ENCODE measurements at regions not wholly inside any gene's neighbourhood (a gene's known extent, or its start where the extent isn't known, plus 50 kb on each side); places are given as distances from the start of the nearest gene placed in this dataset.

DNA sequence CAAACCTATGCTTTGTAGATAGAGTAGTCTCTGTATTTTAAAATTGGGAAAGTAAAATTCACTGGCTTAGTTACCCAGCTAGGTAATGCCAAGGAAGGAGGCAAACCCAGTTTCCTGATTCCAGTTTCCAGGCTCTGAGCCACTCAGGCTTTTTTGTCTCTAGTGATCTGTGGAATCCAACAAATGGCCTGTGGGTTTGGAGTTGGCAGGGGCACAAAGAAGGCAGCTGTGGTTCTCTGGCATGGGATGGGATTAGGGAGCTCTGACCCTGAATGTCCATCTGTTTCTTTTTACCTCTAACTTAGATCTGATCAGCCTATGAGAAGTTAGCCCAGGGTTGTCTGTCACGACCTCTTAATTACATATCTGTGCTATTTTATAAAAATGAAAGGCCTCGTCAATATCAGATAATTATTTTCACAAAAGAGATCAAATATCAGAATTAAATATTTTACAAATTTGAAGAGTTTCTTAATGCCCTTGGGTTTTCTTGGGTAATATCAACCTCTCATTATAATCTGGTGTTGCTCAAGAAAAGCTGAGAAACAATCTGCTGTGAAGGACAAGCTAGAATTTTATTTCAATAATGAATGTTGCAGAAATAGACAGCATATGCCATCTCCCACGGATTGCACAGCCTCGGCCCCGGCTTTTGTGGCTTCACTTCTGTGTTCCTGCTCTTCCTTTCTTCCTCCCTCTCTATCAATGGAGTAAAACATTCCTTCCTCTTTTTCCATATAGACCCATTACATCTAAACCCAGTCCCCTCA, 63.7 kb upstream of the DAZL start:
- no peak for ATAC-seq (ENCODE audit: low FRiP score)

DNA sequence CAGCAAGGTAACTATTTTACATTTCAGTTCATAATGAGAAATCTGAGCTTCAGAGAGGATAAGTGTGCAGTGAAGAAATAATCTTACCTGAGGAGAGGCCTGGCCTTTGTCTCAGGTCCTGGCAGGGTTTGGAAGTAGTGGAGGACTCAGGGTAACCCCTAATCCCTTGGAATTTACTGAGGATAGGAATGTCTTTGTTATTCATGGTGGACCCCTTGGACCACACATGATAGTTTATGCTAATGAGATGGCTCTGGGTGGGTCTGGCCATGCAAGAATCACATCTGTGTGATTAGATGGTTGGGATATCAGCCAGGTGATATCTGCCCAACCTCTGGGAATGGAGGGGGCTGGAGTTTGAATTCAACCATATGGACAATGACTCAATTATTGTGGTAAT, 65.0 kb upstream of the DAZL start:
- ATAC-seq (ENCODE audit: low FRiP score) (no peak), DNase-seq (ENCODE audit: low spot score) (no peak)
- TF ChIP-seq, protein P1, sequence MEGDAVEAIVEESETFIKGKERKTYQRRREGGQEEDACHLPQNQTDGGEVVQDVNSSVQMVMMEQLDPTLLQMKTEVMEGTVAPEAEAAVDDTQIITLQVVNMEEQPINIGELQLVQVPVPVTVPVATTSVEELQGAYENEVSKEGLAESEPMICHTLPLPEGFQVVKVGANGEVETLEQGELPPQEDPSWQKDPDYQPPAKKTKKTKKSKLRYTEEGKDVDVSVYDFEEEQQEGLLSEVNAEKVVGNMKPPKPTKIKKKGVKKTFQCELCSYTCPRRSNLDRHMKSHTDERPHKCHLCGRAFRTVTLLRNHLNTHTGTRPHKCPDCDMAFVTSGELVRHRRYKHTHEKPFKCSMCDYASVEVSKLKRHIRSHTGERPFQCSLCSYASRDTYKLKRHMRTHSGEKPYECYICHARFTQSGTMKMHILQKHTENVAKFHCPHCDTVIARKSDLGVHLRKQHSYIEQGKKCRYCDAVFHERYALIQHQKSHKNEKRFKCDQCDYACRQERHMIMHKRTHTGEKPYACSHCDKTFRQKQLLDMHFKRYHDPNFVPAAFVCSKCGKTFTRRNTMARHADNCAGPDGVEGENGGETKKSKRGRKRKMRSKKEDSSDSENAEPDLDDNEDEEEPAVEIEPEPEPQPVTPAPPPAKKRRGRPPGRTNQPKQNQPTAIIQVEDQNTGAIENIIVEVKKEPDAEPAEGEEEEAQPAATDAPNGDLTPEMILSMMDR (IDR thresholded peaks at IDR 0.05) = no peak

More for the DNA sequence above, 63.7 kb upstream of the DAZL start:
- TF ChIP-seq, protein P1 (IDR thresholded peaks at IDR 0.05) = no peak
- no peak for DNase-seq (ENCODE audit: low spot score)

DNA sequence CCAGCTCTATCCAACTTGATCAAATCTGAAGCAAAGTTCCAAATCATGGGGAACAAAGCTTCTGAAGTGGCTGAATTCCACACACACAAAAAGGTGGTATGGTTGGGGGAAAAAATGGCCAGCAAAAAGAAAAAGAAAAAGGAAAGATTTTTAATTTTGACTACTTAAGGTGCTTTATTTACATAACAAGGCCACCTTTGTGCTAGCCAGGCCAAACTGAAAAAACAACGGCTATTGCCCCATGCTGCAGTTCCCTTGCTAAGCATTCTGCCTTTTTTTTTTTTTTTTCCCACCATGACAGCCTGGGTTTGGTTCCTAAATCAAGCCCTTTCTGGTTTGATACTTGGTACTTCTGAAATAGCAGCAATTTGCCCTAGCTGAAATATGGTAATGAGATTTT, 66.5 kb upstream of the DAZL start:
- TF ChIP-seq, protein P1 (IDR thresholded peaks at IDR 0.05) = no peak
- ATAC-seq (ENCODE audit: low FRiP score) (no peak), DNase-seq (ENCODE audit: low spot score) (no peak)

DNA sequence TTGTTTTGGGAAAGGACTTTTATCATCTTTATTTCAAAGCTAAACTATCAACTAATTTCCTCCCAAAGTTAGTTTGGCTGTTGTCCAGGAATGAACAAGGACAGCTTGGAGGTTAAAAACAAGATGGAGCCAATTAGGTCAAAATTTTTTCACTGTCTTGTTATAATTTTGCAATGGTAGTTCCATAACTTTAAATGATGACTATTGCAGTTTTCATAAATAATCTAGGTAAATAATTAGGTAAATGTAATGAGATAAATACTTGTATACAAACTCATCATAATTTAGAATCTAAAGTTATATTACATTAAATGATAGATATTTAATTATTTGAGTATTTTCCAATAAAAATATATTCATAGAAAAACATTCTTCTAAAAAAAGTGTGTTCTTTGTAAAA, 68.3 kb upstream of the DAZL start:
- TF ChIP-seq, protein P1 (IDR thresholded peaks at IDR 0.05) = no peak
- no peak for ATAC-seq (ENCODE audit: low FRiP score)
- DNase-seq (ENCODE audit: low spot score) = no peak

DNA sequence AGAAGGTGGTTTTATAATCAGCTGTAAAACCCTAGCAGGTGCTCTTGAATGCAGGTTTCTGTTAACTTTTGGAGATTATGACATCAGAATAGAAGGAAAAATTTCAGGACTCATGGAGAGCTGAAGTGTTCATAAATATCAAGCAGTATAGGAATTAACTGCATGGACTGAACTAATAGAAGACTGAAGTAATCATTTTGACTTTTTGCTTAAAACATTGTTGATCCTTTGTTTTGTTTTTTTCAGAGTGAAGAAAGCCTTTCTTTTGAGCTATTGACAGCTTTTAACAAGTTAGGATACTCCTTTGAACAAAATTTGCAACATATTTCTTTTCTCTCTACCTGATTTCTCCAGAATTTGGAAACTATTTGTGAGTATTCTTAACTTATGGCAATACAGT, 70.6 kb upstream of the DAZL start:
- DNase-seq (ENCODE audit: low spot score) (no peak), ATAC-seq (ENCODE audit: low FRiP score) (no peak)
- TF ChIP-seq, protein P1 (IDR thresholded peaks at IDR 0.05) = no peak

DNA sequence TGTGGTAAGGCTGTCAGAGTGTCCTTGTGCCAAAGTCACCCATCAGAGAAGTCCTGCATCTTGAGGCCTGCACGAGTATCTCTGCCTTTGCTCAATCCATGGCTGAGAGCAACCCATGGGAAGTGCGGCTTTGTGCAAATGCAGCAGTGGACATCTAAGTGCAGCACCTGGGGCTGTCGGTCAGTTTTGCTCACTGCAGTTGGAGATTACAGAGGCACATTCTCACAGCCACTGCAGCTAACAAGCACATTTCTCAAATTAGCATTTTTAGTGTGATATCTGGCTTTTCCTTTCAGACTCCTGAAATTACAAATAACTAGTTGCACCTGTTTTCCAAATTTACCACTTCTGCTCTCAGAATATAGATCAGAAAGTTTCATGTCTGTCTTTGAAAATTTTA, 81.5 kb upstream of the DAZL start:
- TF ChIP-seq, protein P1 (IDR thresholded peaks at IDR 0.05) = no peak
- ATAC-seq (ENCODE audit: low FRiP score) (no peak), DNase-seq (ENCODE audit: low spot score) (no peak)

DNA sequence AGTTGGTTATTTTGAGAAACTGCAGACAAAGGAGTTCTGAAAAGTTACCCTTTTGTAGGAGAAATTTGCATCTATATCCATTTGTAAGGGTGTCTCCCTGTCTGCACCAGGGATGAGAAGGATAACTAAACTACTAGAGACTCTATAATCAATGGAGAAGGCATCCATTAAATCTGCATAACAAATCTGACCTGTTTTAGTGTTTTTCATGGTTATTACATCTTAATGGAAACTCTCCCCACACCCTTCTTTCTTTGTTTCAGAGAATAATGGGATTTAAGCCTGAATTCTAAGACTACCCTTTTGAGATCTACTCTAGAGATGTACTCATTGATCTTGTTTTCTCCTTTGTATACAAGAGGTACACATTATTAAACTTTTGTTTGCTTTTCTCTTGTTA, 82.0 kb upstream of the DAZL start:
- no peak for DNase-seq (ENCODE audit: low spot score)
- TF ChIP-seq, protein P1 (IDR thresholded peaks at IDR 0.05) = no peak
- no peak for ATAC-seq (ENCODE audit: low FRiP score)

All from omental fat pad (tissue), 3 donors.